ENCODE measurements at regions not wholly inside any gene's neighbourhood (a gene's known extent, or its start where the extent isn't known, plus 50 kb on each side); places are given as distances from the start of the nearest gene placed in this dataset.

DNA sequence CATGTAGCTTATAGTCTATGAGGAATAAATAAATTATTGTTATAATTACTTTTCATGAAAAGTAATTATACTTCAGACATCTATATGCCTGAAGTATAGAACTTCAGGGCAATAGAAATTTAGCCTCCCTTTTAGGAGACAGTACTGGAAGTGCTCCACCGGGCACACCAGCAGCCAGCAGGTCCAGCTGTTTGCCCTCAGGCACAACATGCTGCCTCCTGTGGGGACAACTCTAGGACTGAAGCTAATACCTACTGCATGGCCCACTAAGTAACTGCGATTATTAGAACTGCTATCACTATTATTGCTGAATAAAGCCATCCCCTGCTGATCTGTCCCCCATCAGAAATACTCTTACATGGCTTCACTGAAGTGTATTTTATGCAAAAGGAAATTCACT is 329.6 kb downstream of the MED10 start:
- no peak overlapping the region for H3K9ac ChIP-seq (ENCODE audit: low read length)
- H3F3A ChIP-seq (ENCODE audit: low read length, unreplicated experiment) = no peaks in the 10 kb centered on the region
- ATAC-seq (no peak), DNase-seq (no peak)
- no TSS peak for BruUV-seq (replicated peaks)
- no peak overlapping the region for H3K4me3 ChIP-seq (ENCODE audit: low read length)
- no peak overlapping the region for H3K4me2 ChIP-seq (ENCODE audit: low read length)
- no peaks in the 10 kb centered on the region for H4K20me1 ChIP-seq (ENCODE audit: low read length)
- H3K4me1 ChIP-seq (ENCODE audit: insufficient read depth, low read length) = no peaks in the 10 kb centered on the region
- no peak overlapping the region for H2AFZ ChIP-seq (ENCODE audit: low read length)
- 0 out of 2 replicates have a peak, but pooled peaks cover 3% of the 10 kb centered on the region for H3K9me2 ChIP-seq (replicated peaks; ENCODE audit: low read length)
- no peaks in the 10 kb centered on the region for H3K9me3 ChIP-seq (ENCODE audit: low read length)
- intact Hi-C loops (cut with micrococcal nuclease) = no loop called here
- no peaks in the 10 kb centered on the region for H3K36me3 ChIP-seq (ENCODE audit: low read depth, low read length)
- H3K79me2 ChIP-seq (ENCODE audit: low read length) = no peaks in the 10 kb centered on the region
- H3K27me3 ChIP-seq (ENCODE audit: low read length) = no peaks in the 10 kb centered on the region
- ChIA-PET CTCF (no interaction called here), POLR2A (ENCODE audit: unreplicated experiment) (no interaction called here)
- TF ChIP-seq EZH2phosphoT487 (IDR thresholded peaks at IDR 0.05; ENCODE audit: borderline replicate concordance, low read length) = no peak
- TF ChIP-seq, protein P1, sequence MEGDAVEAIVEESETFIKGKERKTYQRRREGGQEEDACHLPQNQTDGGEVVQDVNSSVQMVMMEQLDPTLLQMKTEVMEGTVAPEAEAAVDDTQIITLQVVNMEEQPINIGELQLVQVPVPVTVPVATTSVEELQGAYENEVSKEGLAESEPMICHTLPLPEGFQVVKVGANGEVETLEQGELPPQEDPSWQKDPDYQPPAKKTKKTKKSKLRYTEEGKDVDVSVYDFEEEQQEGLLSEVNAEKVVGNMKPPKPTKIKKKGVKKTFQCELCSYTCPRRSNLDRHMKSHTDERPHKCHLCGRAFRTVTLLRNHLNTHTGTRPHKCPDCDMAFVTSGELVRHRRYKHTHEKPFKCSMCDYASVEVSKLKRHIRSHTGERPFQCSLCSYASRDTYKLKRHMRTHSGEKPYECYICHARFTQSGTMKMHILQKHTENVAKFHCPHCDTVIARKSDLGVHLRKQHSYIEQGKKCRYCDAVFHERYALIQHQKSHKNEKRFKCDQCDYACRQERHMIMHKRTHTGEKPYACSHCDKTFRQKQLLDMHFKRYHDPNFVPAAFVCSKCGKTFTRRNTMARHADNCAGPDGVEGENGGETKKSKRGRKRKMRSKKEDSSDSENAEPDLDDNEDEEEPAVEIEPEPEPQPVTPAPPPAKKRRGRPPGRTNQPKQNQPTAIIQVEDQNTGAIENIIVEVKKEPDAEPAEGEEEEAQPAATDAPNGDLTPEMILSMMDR (conservative IDR thresholded peaks at IDR 0.05; ENCODE audit: low read depth, low read length) = no peak
- no peak for TF ChIP-seq EZH2 (IDR thresholded peaks at IDR 0.05; ENCODE audit: low read length, unreplicated experiment)
- no peak overlapping the region for H3K27ac ChIP-seq (ENCODE audit: low read length)

DNA sequence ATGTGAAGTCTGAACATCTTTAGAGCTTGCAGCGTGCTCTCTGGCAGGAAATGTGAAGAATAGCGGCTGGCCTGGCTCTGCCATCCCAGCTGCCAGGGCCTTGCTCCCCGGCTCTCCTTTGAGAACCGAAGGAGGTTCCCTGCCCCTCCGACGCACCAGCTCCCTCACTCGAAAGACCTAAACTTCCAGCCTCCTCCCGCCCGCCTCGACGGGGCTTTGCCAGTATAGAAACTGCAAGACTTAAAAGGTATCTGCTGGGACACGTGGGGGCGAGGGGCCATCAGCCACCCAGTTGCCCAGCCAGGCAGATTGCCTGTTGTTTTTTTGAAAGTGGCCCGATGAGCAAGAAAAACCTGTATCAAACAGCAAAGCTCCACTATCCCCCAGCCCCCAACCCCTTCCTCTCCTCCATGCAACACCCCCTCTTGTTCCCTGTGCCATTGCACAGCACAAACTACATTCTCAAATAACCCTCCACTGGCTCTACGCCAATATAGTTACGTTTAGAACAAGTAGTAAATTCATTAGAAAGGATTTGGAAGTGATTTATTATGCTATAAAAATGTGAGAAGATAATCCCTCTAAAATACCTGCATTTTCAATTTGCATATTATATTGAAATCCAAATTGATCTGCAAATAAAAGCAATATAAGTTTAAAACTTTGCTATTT is 331.9 kb downstream of the MED10 start:
- Histone ChIP-seq H3K9me3 (ENCODE audit: low read length) (no peaks in the 10 kb centered on the region), H3F3A (ENCODE audit: low read length, unreplicated experiment) (no peaks in the 10 kb centered on the region), H3K36me3 (ENCODE audit: low read depth, low read length) (no peaks in the 10 kb centered on the region), H3K27ac (ENCODE audit: low read length) (no peak overlapping the region), H3K4me1 (ENCODE audit: insufficient read depth, low read length) (no peaks in the 10 kb centered on the region), H3K4me2 (ENCODE audit: low read length) (no peak overlapping the region), H3K9ac (ENCODE audit: low read length) (no peak overlapping the region), H3K4me3 (ENCODE audit: low read length) (no peak overlapping the region), H3K9me2 (replicated peaks; ENCODE audit: low read length) (no peaks in the 10 kb centered on the region), H2AFZ (ENCODE audit: low read length) (no peak overlapping the region), H3K79me2 (ENCODE audit: low read length) (no peaks in the 10 kb centered on the region), H3K27me3 (ENCODE audit: low read length) (no peaks in the 10 kb centered on the region), H4K20me1 (ENCODE audit: low read length) (no peaks in the 10 kb centered on the region)
- POLR2A ChIA-PET (ENCODE audit: unreplicated experiment) = no interaction called here
- DNase-seq (no peak), ATAC-seq (no peak)
- CTCF ChIA-PET = no interaction called here
- intact Hi-C loops (cut with micrococcal nuclease) = no loop called here
- TF ChIP-seq EZH2phosphoT487 (IDR thresholded peaks at IDR 0.05; ENCODE audit: borderline replicate concordance, low read length) (no peak), EZH2 (IDR thresholded peaks at IDR 0.05; ENCODE audit: low read length, unreplicated experiment) (no peak)
- TF ChIP-seq, protein P1 (conservative IDR thresholded peaks at IDR 0.05; ENCODE audit: low read depth, low read length) = no peak
- no TSS peak for BruUV-seq (replicated peaks)

DNA sequence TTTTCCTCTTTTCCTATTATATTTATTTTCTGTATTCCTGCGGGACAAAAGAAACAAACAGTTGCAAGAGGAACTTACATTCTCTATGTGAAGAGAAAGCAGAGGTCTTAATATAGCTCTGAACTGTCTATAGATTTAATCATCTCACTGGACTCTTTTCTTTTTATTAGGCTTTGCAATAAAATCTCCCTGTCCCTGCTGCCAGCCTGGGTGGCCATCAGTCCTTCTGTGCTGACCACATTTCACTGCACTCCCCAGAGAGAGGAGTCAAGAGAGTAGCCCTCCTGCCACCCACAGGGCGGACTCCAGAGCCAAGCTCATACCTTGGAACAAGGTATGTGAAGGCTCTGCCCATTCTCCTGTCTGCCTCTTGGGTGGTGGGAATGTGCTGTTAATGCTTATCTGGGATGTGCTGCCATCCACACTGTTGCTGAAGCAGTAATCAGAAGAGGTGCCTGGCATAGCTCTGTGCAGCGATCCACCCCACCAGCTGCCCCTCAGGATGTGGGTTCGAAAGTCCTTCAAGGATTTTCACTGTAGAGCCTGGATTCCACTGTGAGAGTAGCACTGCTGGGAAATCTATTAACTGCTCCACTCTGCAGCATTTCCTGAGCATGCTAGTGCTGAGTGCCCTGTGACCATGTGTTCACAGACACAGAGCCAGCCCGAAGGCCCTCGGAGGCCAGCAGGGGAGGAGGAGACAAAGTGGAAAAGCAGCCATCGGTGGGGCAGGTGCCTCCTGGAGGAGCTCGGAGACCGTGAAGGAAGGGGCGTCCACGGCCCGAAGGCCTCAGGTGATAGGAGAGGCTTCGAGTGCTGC is 334.6 kb downstream of the MED10 start:
- no peaks in the 10 kb centered on the region for H3K36me3 ChIP-seq (ENCODE audit: low read depth, low read length)
- no peaks in the 10 kb centered on the region for H3F3A ChIP-seq (ENCODE audit: low read length, unreplicated experiment)

More for the DNA sequence above, 334.6 kb downstream of the MED10 start:
- no peaks in the 10 kb centered on the region for H3K4me1 ChIP-seq (ENCODE audit: insufficient read depth, low read length)
- H3K9ac ChIP-seq (ENCODE audit: low read length) = no peak overlapping the region
- no peaks in the 10 kb centered on the region for H3K79me2 ChIP-seq (ENCODE audit: low read length)
- intact Hi-C loops (cut with micrococcal nuclease) = no loop called here
- H3K27me3 ChIP-seq (ENCODE audit: low read length) = no peaks in the 10 kb centered on the region
- no peak for ATAC-seq
- no TSS peak for BruUV-seq (replicated peaks)
- no peak overlapping the region for H3K27ac ChIP-seq (ENCODE audit: low read length)
- H2AFZ ChIP-seq (ENCODE audit: low read length) = no peak overlapping the region
- ChIA-PET POLR2A (ENCODE audit: unreplicated experiment) (no interaction called here), CTCF (no interaction called here)
- no peak for DNase-seq
- no peaks in the 10 kb centered on the region for H4K20me1 ChIP-seq (ENCODE audit: low read length)
- no peak overlapping the region for H3K4me3 ChIP-seq (ENCODE audit: low read length)
- no peak overlapping the region for H3K4me2 ChIP-seq (ENCODE audit: low read length)
- H3K9me2 ChIP-seq (replicated peaks; ENCODE audit: low read length) = 0 out of 2 replicates have a peak, but pooled peaks cover 4% of the 10 kb centered on the region
- TF ChIP-seq EZH2 (IDR thresholded peaks at IDR 0.05; ENCODE audit: low read length, unreplicated experiment) (no peak), EZH2phosphoT487 (IDR thresholded peaks at IDR 0.05; ENCODE audit: borderline replicate concordance, low read length) (no peak)
- TF ChIP-seq, protein P1 (conservative IDR thresholded peaks at IDR 0.05; ENCODE audit: low read depth, low read length) = no peak
- no peaks in the 10 kb centered on the region for H3K9me3 ChIP-seq (ENCODE audit: low read length)

Data from PC-3 (cell line).